ENCODE measurements at regions not wholly inside any gene's neighbourhood (a gene's known extent, or its start where the extent isn't known, plus 50 kb on each side); places are given as distances from the start of the nearest gene placed in this dataset.

GRCh38 chr18:42418121-42418520 is 463.1 kb downstream of the PIK3C3 start:
- no peak for TF ChIP-seq CTCF (IDR thresholded peaks at IDR 0.05; ENCODE audit: low read depth, low read length, poor library complexity, severe bottlenecking)
- TF ChIP-seq EZH2phosphoT487 (IDR thresholded peaks at IDR 0.05; ENCODE audit: borderline replicate concordance, low read length), result no peak

Measured in DOHH2 (cell line).